WTC11 (cell line): ENCODE measurements at regions not wholly inside any gene's neighbourhood (a gene's known extent, or its start where the extent isn't known, plus 50 kb on each side); places are given as distances from the start of the nearest gene placed in this dataset.

Experiments used
- ATAC-seq: fragments of 200-7000 bp; cut with Tn5 transposase; 2 replicates; pipeline ENCODE4 v1.10.0; 2021; ENCODE audit warnings: mild to moderate bottlenecking, moderate library complexity
- CTCF ChIA-PET: fragments of 300-600 bp; sonication (Branson Sonifier 250); formaldehyde crosslinking; loops from one replicate; lab custom pipeline; 2021; ENCODE audit warnings: antibody characterized with exemption; lab: Charles Lee
- POLR2A ChIA-PET: fragments of 350-600 bp; sonication (Branson Sonifier 250); formaldehyde crosslinking; loops from one replicate; lab custom pipeline; 2021; ENCODE audit warnings: antibody characterized with exemption; lab: Charles Lee
- DNase-seq: peaks from one replicate; pipeline ENCODE4 v3.0.0; 2021; ENCODE audit warnings: low spot score
- H3K27ac Mint-ChIP-seq: 2 replicates; pipeline ENCODE4 v1.8.0; 2021; ENCODE audit warnings: mixed read lengths
- H3K27me3 Mint-ChIP-seq: 2 replicates; pipeline ENCODE4 v1.8.0; 2021; ENCODE audit warnings: low read depth, mild to moderate bottlenecking, moderate library complexity, mixed read lengths
- H3K36me3 Mint-ChIP-seq: 2 replicates; pipeline ENCODE4 v1.8.0; 2021; ENCODE audit warnings: mixed read lengths
- H3K4me1 Mint-ChIP-seq: 2 replicates; pipeline ENCODE4 v1.8.0; 2022; ENCODE audit warnings: mixed read lengths
- H3K4me3 Mint-ChIP-seq: 2 replicates; pipeline ENCODE4 v1.8.0; 2021; ENCODE audit warnings: mild to moderate bottlenecking, moderate library complexity, mixed read lengths
- H3K9me3 Mint-ChIP-seq: 2 replicates; pipeline ENCODE4 v1.8.0; 2021; ENCODE audit warnings: mixed read lengths
- AR ChIP-seq: fragments of 250-450 bp; sonication (Bioruptor Pico); IDR thresholded peaks from 2 replicates; pipeline ENCODE4 v1.9.0; 2021; ENCODE audit warnings: mild to moderate bottlenecking
- ARID4B ChIP-seq: sonication (generic); formaldehyde crosslinking; IDR thresholded peaks from 2 replicates; pipeline ENCODE4 v1.8.0; 2023; ENCODE audit warnings: missing genetic modification reagents, mild to moderate bottlenecking, borderline replicate concordance
- CREB1 ChIP-seq: sonication (generic); formaldehyde crosslinking; IDR thresholded peaks from 2 replicates; pipeline ENCODE4 v1.8.0; 2023; ENCODE audit warnings: mild to moderate bottlenecking, missing genetic modification reagents
- GRHL2 ChIP-seq: fragments of 250-450 bp; sonication (Bioruptor Pico); IDR thresholded peaks from 2 replicates; pipeline ENCODE4 v1.8.0; 2022; ENCODE audit warnings: mild to moderate bottlenecking, moderate library complexity; ENCODE audit not compliant: insufficient replicate concordance, severe bottlenecking
- JAZF1 ChIP-seq: fragments of 250-450 bp; sonication (Bioruptor Pico); IDR thresholded peaks from 2 replicates; pipeline ENCODE4 v1.9.0; 2021; ENCODE audit warnings: moderate library complexity, mild to moderate bottlenecking, inconsistent platforms
- JUN ChIP-seq: sonication (generic); formaldehyde crosslinking; IDR thresholded peaks from 2 replicates; pipeline ENCODE4 v1.8.0; 2023; ENCODE audit warnings: mild to moderate bottlenecking, missing genetic modification reagents
- MXD4 ChIP-seq: fragments of 250-450 bp; sonication (Bioruptor Pico); IDR thresholded peaks from 2 replicates; pipeline ENCODE4 v1.8.0; 2021; ENCODE audit warnings: mild to moderate bottlenecking, moderate library complexity, borderline replicate concordance
- NR1H2 ChIP-seq: sonication (generic); formaldehyde crosslinking; IDR thresholded peaks from 2 replicates; pipeline ENCODE4 v1.9.0; 2021; ENCODE audit warnings: mild to moderate bottlenecking, moderate library complexity, missing genetic modification reagents
- RORB ChIP-seq: fragments of 250-450 bp; sonication (Bioruptor Pico); IDR thresholded peaks from 2 replicates; pipeline ENCODE4 v1.9.0; 2021; ENCODE audit warnings: mild to moderate bottlenecking
- SMAD4 ChIP-seq: sonication (generic); formaldehyde crosslinking; IDR thresholded peaks from 2 replicates; pipeline ENCODE4 v1.8.0; 2022; ENCODE audit warnings: mild to moderate bottlenecking, missing genetic modification reagents
- SP1 ChIP-seq: sonication (generic); formaldehyde crosslinking; conservative IDR thresholded peaks from 2 replicates; pipeline ENCODE4 v1.8.1; 2022; ENCODE audit warnings: missing genetic modification reagents
- TP53 ChIP-seq: sonication (generic); formaldehyde crosslinking; IDR thresholded peaks from 2 replicates; pipeline ENCODE4 v1.8.1; 2023; ENCODE audit warnings: mild to moderate bottlenecking, missing genetic modification reagents
- ZNF425 ChIP-seq: fragments of 250-450 bp; sonication (Bioruptor Pico); conservative IDR thresholded peaks from 2 replicates; pipeline ENCODE4 v1.9.0; 2021; ENCODE audit warnings: mild to moderate bottlenecking
- ZNF512 ChIP-seq: sonication (generic); formaldehyde crosslinking; IDR thresholded peaks from 2 replicates; pipeline ENCODE4 v1.8.1; 2022; ENCODE audit warnings: missing genetic modification reagents, borderline replicate concordance
- ZNF532 ChIP-seq: fragments of 250-450 bp; sonication (Bioruptor Pico); IDR thresholded peaks from 2 replicates; pipeline ENCODE4 v1.9.0; 2021; ENCODE audit warnings: mild to moderate bottlenecking, borderline replicate concordance

- H3K27ac Mint-ChIP-seq = no peak overlapping the region
- ChIA-PET CTCF (interaction anchor here (0.7 to 1.3 kb wide), 4 partner anchors 71 to 388 kb away, joined by 3 to 5 read pairs (median 4); no protein-coding TSS in a partner anchor), POLR2A (interaction anchor here (0.6 kb wide), 1 partner anchor 57 kb away, joined by 3 read pairs; no protein-coding TSS in a partner anchor)
- no peak for ATAC-seq
- no peak for TF ChIP-seq TP53 (CRISPR knock-in tag)
- TF ChIP-seq SMAD4 = no peak
- no peak for TF ChIP-seq MXD4 (CRISPR knock-in tag)
- TF ChIP-seq ZNF512 = no peak
- TF ChIP-seq ZNF532 (CRISPR knock-in tag) = no peak
- TF ChIP-seq JAZF1 (CRISPR knock-in tag) = no peak
- TF ChIP-seq SP1 (CRISPR knock-in tag) = no peak
- no peak for TF ChIP-seq CREB1 (CRISPR knock-in tag)
- TF ChIP-seq GRHL2 (CRISPR knock-in tag) = no peak
- TF ChIP-seq RORB = no peak
- TF ChIP-seq ZNF425 (CRISPR knock-in tag) = no peak
- no peak for TF ChIP-seq AR (CRISPR knock-in tag)
- TF ChIP-seq JUN (CRISPR knock-in tag) = no peak
- TF ChIP-seq ARID4B (CRISPR knock-in tag) = no peak
- TF ChIP-seq NR1H2 = no peak
- peaks cover 32% of the 10 kb centered on the region for H3K27me3 Mint-ChIP-seq
- DNase-seq = no peak
- no peaks in the 10 kb centered on the region for H3K9me3 Mint-ChIP-seq
- no peaks in the 10 kb centered on the region for H3K36me3 Mint-ChIP-seq
- peaks cover 26% of the 10 kb centered on the region for H3K4me1 Mint-ChIP-seq
- no peak overlapping the region for H3K4me3 Mint-ChIP-seq
Measured at GRCh38 chr16:24433706-24434105, 105.7 kb upstream of the RBBP6 start.
